Astrocyte (in vitro differentiated cells and primary cell): ENCODE measurements at regions not wholly inside any gene's neighbourhood (a gene's known extent, or its start where the extent isn't known, plus 50 kb on each side); places are given as distances from the start of the nearest gene placed in this dataset.

ENCODE experiments used
- DNase-seq: peaks from one replicate; pipeline ENCODE4 v3.0.0-alpha.2; 2010; ENCODE audit warnings: low read depth
- FAIRE-seq: peaks from 2 replicates; lab custom pipeline; 2011; peaks lifted over from hg19 to GRCh38; lab: Jason Lieb, UNC
- H2AFZ ChIP-seq: 2 replicates; pipeline ENCODE4 v1.6.0; 2012; ENCODE audit warnings: low read depth, low read length, inconsistent platforms
- H3K27ac ChIP-seq: 2 replicates; pipeline ENCODE4 v1.5.1; 2011; ENCODE audit warnings: low read depth, low read length, inconsistent platforms
- H3K27me3 ChIP-seq: 2 replicates; pipeline ENCODE4 v1.6.0; 2011; ENCODE audit warnings: low read length, inconsistent platforms; ENCODE audit not compliant: insufficient read depth
- H3K36me3 ChIP-seq: 2 replicates; pipeline ENCODE4 v1.5.1; 2011; ENCODE audit warnings: low read length, inconsistent platforms; ENCODE audit not compliant: insufficient read depth
- H3K4me1 ChIP-seq: 2 replicates; pipeline ENCODE4 v1.5.1; 2011; ENCODE audit warnings: low read length, inconsistent platforms; ENCODE audit not compliant: insufficient read depth
- H3K4me2 ChIP-seq: 2 replicates; pipeline ENCODE4 v1.6.0; 2012; ENCODE audit warnings: low read length, inconsistent platforms
- H3K4me3 ChIP-seq: 2 replicates; pipeline ENCODE4 v1.5.1; 2011; ENCODE audit warnings: low read depth, mild to moderate bottlenecking, low read length, inconsistent platforms; ENCODE audit not compliant: insufficient read depth
- H3K79me2 ChIP-seq: 2 replicates; pipeline ENCODE4 v1.6.0; 2012; ENCODE audit warnings: mild to moderate bottlenecking, low read length, inconsistent platforms; ENCODE audit not compliant: insufficient read depth
- H3K9ac ChIP-seq: 2 replicates; pipeline ENCODE4 v1.6.0; 2012; ENCODE audit warnings: mild to moderate bottlenecking, low read length, inconsistent platforms
- H3K9me3 ChIP-seq: 2 replicates; pipeline ENCODE4 v1.5.1; 2012; ENCODE audit warnings: low read depth, mild to moderate bottlenecking, low read length, inconsistent platforms; ENCODE audit not compliant: insufficient read depth
- H4K20me1 ChIP-seq: 2 replicates; pipeline ENCODE4 v1.6.0; 2012; ENCODE audit warnings: low read length, inconsistent platforms; ENCODE audit not compliant: insufficient read depth
- H3K27ac Mint-ChIP-seq: one replicate; pipeline ENCODE4 v1.8.0; 2021; ENCODE audit warnings: mild to moderate bottlenecking, mixed read lengths; ENCODE audit not compliant: unreplicated experiment
- H3K27me3 Mint-ChIP-seq: one replicate; pipeline ENCODE4 v1.8.0; 2021; ENCODE audit warnings: low read depth, mixed read lengths; ENCODE audit not compliant: unreplicated experiment
- H3K36me3 Mint-ChIP-seq: one replicate; pipeline ENCODE4 v1.8.0; 2021; ENCODE audit warnings: low read depth, mixed read lengths; ENCODE audit not compliant: unreplicated experiment
- H3K4me1 Mint-ChIP-seq: one replicate; pipeline ENCODE4 v1.8.0; 2021; ENCODE audit warnings: low read depth, mixed read lengths; ENCODE audit not compliant: unreplicated experiment
- H3K4me3 Mint-ChIP-seq: one replicate; pipeline ENCODE4 v1.8.0; 2021; ENCODE audit warnings: mild to moderate bottlenecking, moderate library complexity, mixed read lengths; ENCODE audit not compliant: unreplicated experiment
- H3K9me3 Mint-ChIP-seq: one replicate; pipeline ENCODE4 v1.8.0; 2021; ENCODE audit warnings: mild to moderate bottlenecking, mixed read lengths; ENCODE audit not compliant: unreplicated experiment
- CTCF ChIP-seq: IDR thresholded peaks from 2 replicates; pipeline ENCODE4 v1.5.1; 2011; ENCODE audit warnings: low read depth, mild to moderate bottlenecking, inconsistent platforms, low read length, moderate library complexity; ENCODE audit not compliant: insufficient read depth
- EZH2 ChIP-seq: IDR thresholded peaks from 2 replicates; pipeline ENCODE4 v1.6.1; 2012; ENCODE audit warnings: mild to moderate bottlenecking, low read length, inconsistent platforms; ENCODE audit not compliant: insufficient read depth

GRCh38 chr22:46085828-46086576 lies 64.3 kb upstream of the PPARA start:
- H3K27ac ChIP-seq: peak overlapping the region; percentile 91

GRCh38 chr22:46086577-46087335 lies 63.6 kb upstream of the PPARA start:
- Histone ChIP-seq H3K79me2 (peaks cover 100% of the 10 kb centered on the region), H3K27ac (peak overlapping the region; percentile 91), H3K27me3 (no peaks in the 10 kb centered on the region), H3K4me2 (peak overlapping the region; percentile 94), H3K36me3 (peaks cover 33% of the 10 kb centered on the region), H3K9me3 (no peaks in the 10 kb centered on the region), H3K4me3 (peak overlapping the region; percentile 99), H4K20me1 (peaks cover 100% of the 10 kb centered on the region), H3K4me1 (peaks cover 82% of the 10 kb centered on the region), H2AFZ (no peak overlapping the region), H3K9ac (peak overlapping the region; percentile 96)
- Mint-ChIP-seq H3K9me3 (no peaks in the 10 kb centered on the region), H3K27me3 (peaks cover 17% of the 10 kb centered on the region), H3K4me1 (peaks cover 5% of the 10 kb centered on the region), H3K4me3 (no peak overlapping the region), H3K27ac (no peak overlapping the region), H3K36me3 (no peaks in the 10 kb centered on the region)
- FAIRE-seq (no peak), DNase-seq (peak; percentile 73)
- TF ChIP-seq EZH2 (no peak), CTCF (no peak)

More at GRCh38 chr22:46085828-46086576, 64.3 kb upstream of the PPARA start:
- no peak overlapping the region for H3K27ac Mint-ChIP-seq
- peaks cover 100% of the 10 kb centered on the region for H3K79me2 ChIP-seq
- H3K27me3 Mint-ChIP-seq: peaks cover 16% of the 10 kb centered on the region
- peaks cover 79% of the 10 kb centered on the region for H3K4me1 ChIP-seq
- no peaks in the 10 kb centered on the region for H3K36me3 Mint-ChIP-seq
- H3K9me3 ChIP-seq: no peaks in the 10 kb centered on the region
- peaks cover 100% of the 10 kb centered on the region for H4K20me1 ChIP-seq
- H3K4me3 Mint-ChIP-seq: no peak overlapping the region
- peak overlapping the region; percentile 99 for H3K4me3 ChIP-seq
- no peaks in the 10 kb centered on the region for H3K27me3 ChIP-seq
- H2AFZ ChIP-seq: no peak overlapping the region
- H3K9me3 Mint-ChIP-seq: no peaks in the 10 kb centered on the region
- H3K36me3 ChIP-seq: peaks cover 33% of the 10 kb centered on the region
- TF ChIP-seq EZH2 (no peak), CTCF (no peak)
- peaks cover 5% of the 10 kb centered on the region for H3K4me1 Mint-ChIP-seq
- H3K4me2 ChIP-seq: peak overlapping the region; percentile 94
- DNase-seq (peak; percentile 78), FAIRE-seq (no peak)
- peak overlapping the region; percentile 96 for H3K9ac ChIP-seq
